Activated naive CD4-positive, alpha-beta T cell treated with anti-CD3 and anti-CD28 coated beads for 36 hours (primary cell): ENCODE measurements at regions not wholly inside any gene's neighbourhood (a gene's known extent, or its start where the extent isn't known, plus 50 kb on each side); places are given as distances from the start of the nearest gene placed in this dataset.

Source experiments
- CTCF ChIA-PET: fragments of 350-600 bp; sonication (Branson Sonifier 250); formaldehyde crosslinking; loops from one replicate; lab custom pipeline; 2021; ENCODE audit warnings: antibody characterized with exemption; lab: Charles Lee
- DNase-seq: peaks from one replicate; pipeline ENCODE4 v3.0.0-alpha.2; 2020
- H3K27ac Mint-ChIP-seq: one replicate; pipeline ENCODE4 v1.8.0; 2021; ENCODE audit warnings: mild to moderate bottlenecking, mixed read lengths
- H3K27me3 Mint-ChIP-seq: one replicate; pipeline ENCODE4 v1.8.0; 2021; ENCODE audit warnings: low read depth, mixed read lengths
- H3K36me3 Mint-ChIP-seq: one replicate; pipeline ENCODE4 v1.8.0; 2021; ENCODE audit warnings: low read depth, mixed read lengths
- H3K4me1 Mint-ChIP-seq: one replicate; pipeline ENCODE4 v1.8.0; 2021; ENCODE audit warnings: low read depth, mixed read lengths
- H3K4me3 Mint-ChIP-seq: one replicate; pipeline ENCODE4 v1.8.0; 2021; ENCODE audit warnings: mild to moderate bottlenecking, moderate library complexity, mixed read lengths
- H3K9me3 Mint-ChIP-seq: one replicate; pipeline ENCODE4 v1.8.0; 2021; ENCODE audit warnings: mixed read lengths
- intact Hi-C: fragments of 100-400 bp; cut with micrococcal nuclease; formaldehyde crosslinking; loops from one replicate; pipeline ENCODE4 v1.15.1; 2023

DNA sequence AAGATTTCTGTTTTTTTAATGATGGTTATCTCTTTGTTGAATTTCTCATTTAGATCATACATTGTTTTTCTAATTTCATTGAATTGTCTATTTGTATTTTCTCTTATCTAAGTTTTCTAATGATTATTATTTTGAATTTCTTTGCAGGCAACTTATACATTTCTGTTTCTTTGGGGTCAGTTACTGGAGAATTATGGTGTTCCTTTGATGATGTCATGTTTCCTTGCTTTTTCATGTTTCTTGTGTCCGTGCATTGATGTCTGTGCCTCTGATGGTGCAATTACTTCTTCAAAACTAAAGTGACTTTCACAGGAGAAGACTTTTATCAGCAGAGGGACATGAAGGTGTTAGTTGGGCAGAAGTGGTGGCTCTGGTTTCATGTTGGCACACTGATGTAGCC is 270.7 kb upstream of the MOCS1 start:
- Mint-ChIP-seq H3K27ac (no peak overlapping the region), H3K4me1 (no peaks in the 10 kb centered on the region), H3K9me3 (peaks cover 17% of the 10 kb centered on the region), H3K36me3 (no peaks in the 10 kb centered on the region), H3K4me3 (no peak overlapping the region), H3K27me3 (peaks cover 16% of the 10 kb centered on the region)
- no peak for DNase-seq
- CTCF ChIA-PET = no interaction called here
- intact Hi-C loops = no loop called here

DNA sequence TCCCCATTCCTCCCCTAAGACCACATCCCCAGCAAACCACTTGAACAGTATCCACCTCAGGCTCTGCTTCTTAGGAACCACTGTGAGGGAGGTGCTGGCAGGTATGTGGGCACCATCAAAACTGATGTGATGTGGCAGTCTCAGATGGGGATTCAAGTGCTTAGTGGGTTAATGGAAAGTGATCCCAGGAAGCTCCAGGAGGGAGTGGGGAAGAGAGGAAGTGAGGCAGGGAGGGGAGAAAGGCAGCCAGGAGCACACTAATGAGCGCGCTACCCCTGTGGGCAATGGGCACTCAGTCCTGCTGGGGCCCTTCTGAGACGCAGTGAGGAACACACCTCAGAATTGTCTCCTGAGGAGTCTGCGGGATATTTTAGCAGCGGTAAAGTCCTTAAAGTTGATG is 263.1 kb upstream of the MOCS1 start:
- Mint-ChIP-seq H3K27ac (no peak overlapping the region), H3K4me1 (no peaks in the 10 kb centered on the region), H3K9me3 (peaks cover 1% of the 10 kb centered on the region), H3K4me3 (no peak overlapping the region), H3K36me3 (no peaks in the 10 kb centered on the region), H3K27me3 (peaks cover 7% of the 10 kb centered on the region)
- CTCF ChIA-PET = no interaction called here
- no peak for DNase-seq
- intact Hi-C loops = no loop called here

DNA sequence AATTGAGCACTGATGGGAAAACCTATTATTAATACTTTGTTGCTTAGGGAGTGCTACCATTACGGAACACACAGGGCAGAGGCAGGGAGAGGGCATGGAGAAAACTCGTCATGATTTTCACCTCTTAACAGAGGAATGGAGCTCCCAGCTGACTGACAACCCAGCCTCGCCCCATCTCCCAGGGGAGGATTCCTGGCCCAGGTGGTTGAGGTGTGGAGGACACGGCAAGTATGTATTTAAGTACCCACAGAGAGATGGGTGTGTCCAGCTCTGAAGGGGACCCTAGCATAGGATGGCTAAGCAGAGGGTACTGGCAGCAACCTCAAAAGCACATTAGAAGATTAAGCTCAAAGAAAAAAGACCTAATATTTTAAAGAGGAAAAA is 261.9 kb upstream of the MOCS1 start:
- Mint-ChIP-seq H3K4me3 (no peak overlapping the region), H3K4me1 (no peaks in the 10 kb centered on the region), H3K9me3 (no peaks in the 10 kb centered on the region), H3K27ac (no peak overlapping the region), H3K27me3 (peaks cover 7% of the 10 kb centered on the region), H3K36me3 (no peaks in the 10 kb centered on the region)
- no peak for DNase-seq
- intact Hi-C loops = no loop called here
- CTCF ChIA-PET = no interaction called here

DNA sequence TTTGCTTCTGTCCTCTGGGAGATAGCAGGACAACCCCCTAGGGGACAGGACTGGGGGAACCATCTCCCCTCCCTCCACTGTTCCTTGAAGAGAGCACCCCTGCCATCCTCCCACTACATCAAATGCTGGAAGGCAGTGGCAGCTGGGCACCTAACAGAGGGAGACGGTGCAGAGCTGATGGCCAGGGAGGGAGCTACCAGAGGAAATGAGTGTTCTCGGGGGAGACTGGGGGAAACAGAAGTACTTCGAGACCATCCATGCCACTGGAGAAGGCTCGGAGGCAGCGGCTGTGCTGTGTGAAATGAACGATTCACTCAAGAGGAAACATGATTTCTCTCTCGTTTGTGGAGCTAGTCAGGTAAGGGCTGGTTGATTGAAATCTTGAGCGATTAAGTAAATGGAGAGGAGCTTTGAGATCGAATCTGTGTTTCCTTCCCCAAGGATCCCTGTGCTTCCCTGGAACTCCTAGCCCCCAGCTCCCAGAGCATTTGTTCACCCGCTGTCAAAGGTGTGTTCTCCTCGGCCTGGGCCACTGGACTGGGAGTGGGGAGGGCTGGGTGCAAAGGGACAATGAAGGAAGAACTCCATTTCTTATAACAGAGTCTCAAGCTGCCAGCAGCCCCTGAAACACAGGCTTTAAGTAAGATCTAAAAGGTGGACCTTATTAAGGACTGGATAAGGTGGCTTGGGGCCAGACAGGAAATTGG is 261.3 kb upstream of the MOCS1 start:
- Mint-ChIP-seq H3K4me3 (no peak overlapping the region), H3K9me3 (no peaks in the 10 kb centered on the region), H3K27me3 (peaks cover 7% of the 10 kb centered on the region), H3K4me1 (no peaks in the 10 kb centered on the region), H3K36me3 (no peaks in the 10 kb centered on the region), H3K27ac (no peak overlapping the region)
- no peak for DNase-seq
- CTCF ChIA-PET = no interaction called here
- intact Hi-C loops = no loop called here

DNA sequence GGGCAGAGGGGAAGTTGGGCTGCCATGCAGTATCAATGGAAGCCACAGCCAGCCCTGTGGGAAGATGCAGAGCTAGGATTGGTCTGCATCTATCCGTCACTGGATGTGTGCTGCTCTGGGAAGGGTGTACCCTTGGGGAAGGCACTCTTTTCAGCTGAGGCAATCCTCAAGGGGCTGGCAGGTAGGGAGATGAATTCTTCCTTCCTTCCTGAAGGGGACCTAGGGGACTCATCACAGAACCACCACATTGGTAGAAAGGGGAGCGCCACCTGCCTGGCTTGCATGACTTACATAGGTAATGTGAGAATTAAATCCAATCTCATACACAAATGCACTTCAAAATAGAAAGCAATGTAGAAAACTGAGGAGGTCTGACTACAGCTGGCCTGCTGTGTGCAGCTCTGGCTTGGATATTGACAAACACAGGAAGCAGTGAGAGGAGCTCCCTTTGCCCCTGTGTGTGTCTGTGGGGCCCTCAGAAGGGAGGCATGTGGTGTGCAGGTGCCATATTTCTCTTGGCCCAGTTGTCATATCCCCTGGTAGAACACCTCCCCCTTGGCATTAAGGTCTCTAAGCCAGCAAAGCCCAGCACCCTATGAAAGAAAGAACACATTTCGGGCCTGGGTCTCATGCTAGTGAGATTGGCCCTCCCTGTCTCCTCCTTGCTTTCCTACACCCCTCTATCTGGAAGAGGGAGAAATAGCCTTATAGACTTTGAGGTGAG is 260.3 kb upstream of the MOCS1 start:
- H3K4me1 Mint-ChIP-seq = no peaks in the 10 kb centered on the region
- CTCF ChIA-PET = no interaction called here
- H3K27me3 Mint-ChIP-seq = peaks cover 9% of the 10 kb centered on the region

DNA sequence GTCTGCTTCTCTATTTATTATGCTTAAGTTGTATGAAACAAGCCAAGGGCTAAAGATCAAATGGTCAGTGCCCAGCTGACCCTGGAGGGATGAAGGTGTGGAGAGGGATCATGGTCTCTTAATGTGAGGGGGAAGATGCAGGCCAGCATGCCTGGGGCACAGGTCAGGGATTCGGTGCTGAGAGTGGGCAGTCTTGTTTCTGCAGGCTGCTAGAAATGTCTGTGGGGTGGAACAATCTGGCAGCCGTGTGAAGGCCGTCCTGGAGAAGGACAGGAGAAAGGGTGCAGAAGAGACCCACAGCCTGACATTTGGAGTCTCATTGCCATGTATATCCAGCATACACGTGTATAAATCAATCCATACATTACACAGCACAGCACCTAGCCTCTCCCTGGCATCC is 258.3 kb upstream of the MOCS1 start:
- H3K4me3 Mint-ChIP-seq = no peak overlapping the region
- no peak overlapping the region for H3K27ac Mint-ChIP-seq
- H3K4me1 Mint-ChIP-seq = no peaks in the 10 kb centered on the region
- H3K36me3 Mint-ChIP-seq = no peaks in the 10 kb centered on the region
- intact Hi-C loops = no loop called here
- H3K9me3 Mint-ChIP-seq = no peaks in the 10 kb centered on the region
- CTCF ChIA-PET = no interaction called here
- peaks cover 8% of the 10 kb centered on the region for H3K27me3 Mint-ChIP-seq
- DNase-seq = no peak

More for the DNA sequence above, 260.3 kb upstream of the MOCS1 start:
- intact Hi-C loops = no loop called here
- Mint-ChIP-seq H3K27ac (no peak overlapping the region), H3K36me3 (no peaks in the 10 kb centered on the region), H3K4me3 (no peak overlapping the region), H3K9me3 (no peaks in the 10 kb centered on the region)
- DNase-seq = no peak

DNA sequence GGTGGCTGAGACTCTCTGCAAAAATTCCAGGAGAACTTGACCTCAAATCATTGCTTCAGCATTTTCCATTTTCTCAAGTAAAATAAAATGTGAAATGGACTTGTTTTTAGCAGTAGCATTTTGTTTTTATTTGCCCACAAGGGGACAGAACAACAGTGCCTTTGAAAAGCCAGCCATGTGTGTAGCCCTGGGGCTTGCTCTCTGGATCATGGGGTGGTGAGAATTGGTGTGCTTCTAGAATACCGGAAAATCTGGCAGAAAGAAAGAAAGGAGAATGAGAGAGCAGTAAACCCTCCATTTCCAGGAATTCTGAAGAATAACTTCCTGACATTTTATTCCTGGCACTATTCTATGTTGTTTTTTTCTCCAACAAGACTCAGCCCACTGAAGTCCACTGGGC is 254.7 kb upstream of the MOCS1 start:
- Mint-ChIP-seq H3K27ac (no peak overlapping the region), H3K4me1 (no peaks in the 10 kb centered on the region), H3K9me3 (peaks cover 7% of the 10 kb centered on the region), H3K4me3 (no peak overlapping the region), H3K36me3 (no peaks in the 10 kb centered on the region), H3K27me3 (peaks cover 17% of the 10 kb centered on the region)
- intact Hi-C loops = no loop called here
- DNase-seq = no peak
- CTCF ChIA-PET = no interaction called here

DNA sequence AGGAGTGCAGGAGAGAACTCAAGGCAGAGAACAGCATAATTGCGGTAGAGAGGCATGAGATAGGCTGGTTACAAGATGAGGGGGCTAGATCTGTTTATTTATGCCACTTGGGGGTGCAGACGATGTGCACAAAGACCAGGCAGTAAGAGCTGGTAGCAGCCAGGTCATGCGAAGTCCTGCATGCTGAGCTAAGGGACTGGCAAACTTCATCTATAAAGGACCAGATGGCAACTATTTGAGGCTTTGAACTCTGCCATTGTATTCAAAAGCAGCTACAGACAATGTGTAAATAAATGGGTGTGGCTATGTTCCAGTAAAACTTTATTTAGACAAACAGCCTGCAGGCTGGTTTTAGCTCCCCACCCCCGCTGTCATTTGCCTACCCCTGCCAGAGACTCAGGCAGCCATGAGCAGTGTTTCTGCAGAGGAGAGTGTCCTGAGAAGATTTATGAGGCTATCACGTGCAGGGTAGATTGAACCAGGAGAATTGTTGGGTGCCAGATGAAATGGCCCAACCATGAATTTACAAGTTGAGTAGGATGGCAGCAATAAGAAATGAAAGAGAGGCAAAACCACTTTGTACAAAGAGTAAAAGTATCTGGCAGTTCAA is 253.4 kb upstream of the MOCS1 start:
- no peak overlapping the region for H3K27ac Mint-ChIP-seq
- no peak overlapping the region for H3K4me3 Mint-ChIP-seq
- peaks cover 2% of the 10 kb centered on the region for H3K36me3 Mint-ChIP-seq
- no peak for DNase-seq
- peaks cover 20% of the 10 kb centered on the region for H3K27me3 Mint-ChIP-seq
- H3K9me3 Mint-ChIP-seq = peaks cover 18% of the 10 kb centered on the region
- no peaks in the 10 kb centered on the region for H3K4me1 Mint-ChIP-seq
- CTCF ChIA-PET = no interaction called here
- intact Hi-C loops = no loop called here

DNA sequence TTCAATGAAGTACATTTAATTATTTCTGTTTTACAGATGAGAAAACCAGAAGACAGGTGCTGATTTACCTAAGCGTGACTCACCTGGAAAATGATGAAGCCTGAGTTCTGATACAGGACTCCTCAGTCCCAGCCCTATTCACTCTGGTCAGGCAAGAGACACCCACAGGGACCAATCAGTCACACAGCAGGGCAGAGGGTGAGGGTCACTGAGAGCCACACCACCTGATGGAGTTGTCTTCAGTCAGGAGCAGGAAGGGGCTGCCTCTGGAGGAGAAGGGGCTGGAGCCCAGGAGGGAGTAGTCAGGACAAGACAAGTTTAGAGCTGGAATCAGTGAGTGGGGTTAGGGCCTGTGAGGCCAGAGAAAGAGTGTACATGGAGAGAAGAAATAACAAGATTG is 251.2 kb upstream of the MOCS1 start:
- intact Hi-C loops = no loop called here
- Mint-ChIP-seq H3K9me3 (peaks cover 18% of the 10 kb centered on the region), H3K27me3 (peaks cover 23% of the 10 kb centered on the region), H3K4me3 (no peak overlapping the region), H3K27ac (no peak overlapping the region), H3K4me1 (no peaks in the 10 kb centered on the region), H3K36me3 (peaks cover 2% of the 10 kb centered on the region)
- DNase-seq = no peak
- CTCF ChIA-PET = interaction anchor here (0.6 kb wide), 1 partner anchor 369 kb away, joined by 3 read pairs; no protein-coding TSS in a partner anchor

DNA sequence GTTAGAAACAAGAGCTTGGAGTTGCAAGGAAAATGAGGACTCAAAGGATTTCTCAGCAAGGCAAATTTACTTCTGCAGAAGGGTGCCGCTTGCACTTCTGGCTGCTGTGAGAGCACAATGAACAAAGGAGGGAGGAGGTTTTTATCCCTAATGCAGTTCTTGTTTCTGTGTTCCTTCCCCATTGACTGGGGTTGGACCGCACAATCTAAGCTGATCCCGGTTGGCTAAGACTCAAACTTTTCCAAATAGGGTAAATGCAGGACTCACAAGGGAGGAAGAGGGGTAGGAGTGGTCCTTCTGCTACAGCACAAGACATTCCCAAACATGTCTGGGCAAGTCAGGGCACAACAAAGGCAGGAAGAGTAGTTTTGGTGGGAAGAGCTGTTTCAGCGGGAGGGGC is 249.6 kb upstream of the MOCS1 start:
- Mint-ChIP-seq H3K4me3 (no peak overlapping the region), H3K27ac (no peak overlapping the region), H3K4me1 (no peaks in the 10 kb centered on the region), H3K9me3 (peaks cover 18% of the 10 kb centered on the region), H3K27me3 (peaks cover 25% of the 10 kb centered on the region), H3K36me3 (peaks cover 2% of the 10 kb centered on the region)
- intact Hi-C loops = no loop called here
- CTCF ChIA-PET = no interaction called here
- no peak for DNase-seq

DNA sequence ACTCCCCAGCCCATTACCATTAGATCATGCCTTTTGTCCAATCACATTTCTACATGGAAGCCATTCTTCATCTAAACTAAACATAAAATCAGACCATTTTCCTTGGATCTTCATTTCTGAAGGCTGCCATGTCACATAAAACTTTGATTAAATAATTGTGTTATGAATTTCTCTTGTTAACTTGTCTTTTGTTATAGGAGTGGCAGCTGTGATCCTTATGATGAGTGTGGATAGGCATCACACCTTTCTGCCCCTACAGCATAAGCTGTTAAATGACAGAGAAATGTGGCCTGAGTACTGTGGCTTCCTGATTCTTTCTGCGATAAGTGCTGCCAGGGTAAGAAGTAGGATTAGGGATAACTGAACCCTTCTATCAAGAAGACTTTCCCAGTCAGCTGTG is 247.1 kb upstream of the MOCS1 start:
- H3K4me3 Mint-ChIP-seq = no peak overlapping the region

DNA sequence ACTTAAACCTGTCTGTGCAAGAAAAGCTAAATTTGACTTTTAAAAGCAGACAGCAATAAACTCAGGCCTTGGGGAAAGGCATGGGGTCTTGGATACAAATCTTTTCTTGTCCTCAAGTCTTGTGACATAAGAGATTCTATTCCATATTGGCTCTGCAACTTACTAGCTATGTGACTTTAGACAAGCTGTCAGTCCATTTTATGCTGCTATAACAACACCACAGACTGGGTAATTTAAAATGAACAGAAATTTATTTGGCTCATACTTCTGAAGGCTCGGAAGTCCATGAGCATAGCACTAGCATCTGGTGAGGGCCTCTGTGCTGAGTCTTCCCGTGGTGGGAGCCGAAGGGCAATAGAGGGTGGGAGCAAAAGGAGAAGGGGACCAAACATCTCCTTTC is 246.0 kb upstream of the MOCS1 start:
- Mint-ChIP-seq H3K27ac (no peak overlapping the region), H3K4me3 (no peak overlapping the region), H3K27me3 (peaks cover 28% of the 10 kb centered on the region), H3K36me3 (peaks cover 2% of the 10 kb centered on the region), H3K9me3 (peaks cover 18% of the 10 kb centered on the region), H3K4me1 (no peaks in the 10 kb centered on the region)
- CTCF ChIA-PET = no interaction called here
- no peak for DNase-seq
- intact Hi-C loops = no loop called here

More for the DNA sequence above, 247.1 kb upstream of the MOCS1 start:
- CTCF ChIA-PET = no interaction called here
- Mint-ChIP-seq H3K36me3 (peaks cover 2% of the 10 kb centered on the region), H3K9me3 (peaks cover 18% of the 10 kb centered on the region), H3K27ac (no peak overlapping the region), H3K27me3 (peaks cover 33% of the 10 kb centered on the region), H3K4me1 (no peaks in the 10 kb centered on the region)
- intact Hi-C loops = no loop called here
- DNase-seq = no peak

DNA sequence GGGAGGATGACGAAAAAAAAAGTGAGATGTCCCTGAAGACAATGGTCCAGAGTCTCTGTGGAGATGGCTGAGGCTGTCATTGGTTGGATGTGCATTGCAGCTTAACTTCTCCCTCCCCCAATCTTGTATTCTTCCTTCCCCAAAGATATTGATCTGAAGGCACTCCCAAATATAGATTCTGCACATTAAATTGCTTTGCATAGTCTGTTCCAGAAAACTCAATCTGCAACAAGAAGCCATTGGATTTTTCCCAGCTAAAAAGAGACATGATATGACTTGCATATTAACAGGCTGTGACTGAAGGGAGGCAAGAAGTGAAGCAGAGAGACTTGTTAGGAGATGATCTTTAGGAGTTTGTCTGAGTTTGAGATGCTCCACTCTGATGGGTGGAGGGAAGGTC is 245.2 kb upstream of the MOCS1 start:
- Mint-ChIP-seq H3K27ac (no peak overlapping the region), H3K36me3 (peaks cover 2% of the 10 kb centered on the region), H3K4me1 (no peaks in the 10 kb centered on the region), H3K4me3 (no peak overlapping the region), H3K27me3 (peaks cover 29% of the 10 kb centered on the region), H3K9me3 (peaks cover 16% of the 10 kb centered on the region)
- intact Hi-C loops = no loop called here
- no peak for DNase-seq
- CTCF ChIA-PET = no interaction called here
